Left ventricle myocardium inferior (tissue), 1 donor: ENCODE measurements at regions not wholly inside any gene's neighbourhood (a gene's known extent, or its start where the extent isn't known, plus 50 kb on each side); places are given as distances from the start of the nearest gene placed in this dataset.

Source experiments
- DNase-seq: peaks from one replicate; pipeline ENCODE4 v3.0.0-alpha.2; 2020
- H3K27ac ChIP-seq: fragments of 200-600 bp; replicated peaks from 2 replicates; pipeline ENCODE4 v1.8.0; 2021
- H3K27me3 ChIP-seq: fragments of 200-600 bp; 2 replicates; pipeline ENCODE4 v1.8.0; 2021; ENCODE audit warnings: low read depth
- H3K36me3 ChIP-seq: fragments of 200-600 bp; 2 replicates; pipeline ENCODE4 v1.8.0; 2021
- H3K4me1 ChIP-seq: fragments of 200-600 bp; 2 replicates; pipeline ENCODE4 v1.8.0; 2021
- H3K4me3 ChIP-seq: fragments of 200-600 bp; 2 replicates; pipeline ENCODE4 v1.8.0; 2021; ENCODE audit warnings: mild to moderate bottlenecking, moderate library complexity
- H3K9me3 ChIP-seq: fragments of 200-600 bp; replicated peaks from 2 replicates; pipeline ENCODE4 v1.8.0; 2021
- CTCF ChIP-seq: fragments of 200-600 bp; IDR thresholded peaks from 2 replicates; pipeline ENCODE4 v1.8.0; 2021; ENCODE audit warnings: antibody characterized with exemption, mild to moderate bottlenecking, borderline replicate concordance
- intact Hi-C: fragments of 100-400 bp; cut with micrococcal nuclease; formaldehyde crosslinking; loops from one replicate; pipeline ENCODE4 v1.11.0; 2022
- donor health status: DM: no; HTN: yes; CAD: no; lungs with severe emphysema.

- H3K27ac ChIP-seq, result no peak overlapping the region
- TF ChIP-seq CTCF, result no peak
Measured at GRCh38 chr7:84248267-84248666, 53.7 kb upstream of the SEMA3A start.

GRCh38 chr7:84247591-84247990, 53.0 kb upstream of the SEMA3A start:
- DNase-seq, result no peak
- Histone ChIP-seq H3K9me3 (peaks cover 31% of the 10 kb centered on the region), H3K4me3 (no peak overlapping the region), H3K27ac (no peak overlapping the region), H3K36me3 (no peaks in the 10 kb centered on the region), H3K4me1 (no peaks in the 10 kb centered on the region), H3K27me3 (no peaks in the 10 kb centered on the region)
- intact Hi-C loops, result no loop called here
- TF ChIP-seq CTCF, result no peak

More at GRCh38 chr7:84248267-84248666, 53.7 kb upstream of the SEMA3A start:
- Histone ChIP-seq H3K27me3 (no peaks in the 10 kb centered on the region), H3K36me3 (no peaks in the 10 kb centered on the region), H3K9me3 (peaks cover 30% of the 10 kb centered on the region), H3K4me1 (no peaks in the 10 kb centered on the region), H3K4me3 (no peak overlapping the region)
- intact Hi-C loops, result no loop called here
- DNase-seq, result no peak

- Histone ChIP-seq H3K4me1 (no peaks in the 10 kb centered on the region), H3K9me3 (peaks cover 43% of the 10 kb centered on the region), H3K36me3 (no peaks in the 10 kb centered on the region), H3K4me3 (no peak overlapping the region), H3K27ac (no peak overlapping the region), H3K27me3 (no peaks in the 10 kb centered on the region)
- no peak for TF ChIP-seq CTCF
- no peak for DNase-seq
- intact Hi-C loops, result no loop called here
Measured at GRCh38 chr7:84245835-84246234, 51.2 kb upstream of the SEMA3A start.
